ENCODE measurements at regions not wholly inside any gene's neighbourhood (a gene's known extent, or its start where the extent isn't known, plus 50 kb on each side); places are given as distances from the start of the nearest gene placed in this dataset.

GRCh38 chr16:73886426-73886825 is 410.2 kb upstream of the PSMD7 start:
- H3K4me3 ChIP-seq (ENCODE audit: low read depth, low read length), result no peak overlapping the region
- no peak for TF ChIP-seq CTCF (IDR thresholded peaks at IDR 0.05; ENCODE audit: low read depth, low read length)

GRCh38 chr16:73885319-73885718 is 411.3 kb upstream of the PSMD7 start:
- H3K4me3 ChIP-seq (ENCODE audit: low read depth, low read length), result no peak overlapping the region
- no peak for TF ChIP-seq CTCF (IDR thresholded peaks at IDR 0.05; ENCODE audit: low read depth, low read length)

- no peak for TF ChIP-seq CTCF (IDR thresholded peaks at IDR 0.05; ENCODE audit: low read depth, low read length)
- H3K4me3 ChIP-seq (ENCODE audit: low read depth, low read length), result no peak overlapping the region
These were observed 412.8 kb upstream of the PSMD7 start for GRCh38 chr16:73883841-73884240.

- no peak overlapping the region for H3K4me3 ChIP-seq (ENCODE audit: low read depth, low read length)
- no peak for TF ChIP-seq CTCF (IDR thresholded peaks at IDR 0.05; ENCODE audit: low read depth, low read length)
These were observed 413.5 kb upstream of the PSMD7 start for GRCh38 chr16:73883126-73883525.

GRCh38 chr16:73882651-73883050 is 414.0 kb upstream of the PSMD7 start:
- H3K4me3 ChIP-seq (ENCODE audit: low read depth, low read length), result no peak overlapping the region
- no peak for TF ChIP-seq CTCF (IDR thresholded peaks at IDR 0.05; ENCODE audit: low read depth, low read length)

- H3K4me3 ChIP-seq (ENCODE audit: low read depth, low read length), result no peak overlapping the region
- no peak for TF ChIP-seq CTCF (IDR thresholded peaks at IDR 0.05; ENCODE audit: low read depth, low read length)
These were observed 414.6 kb upstream of the PSMD7 start for GRCh38 chr16:73882033-73882432.

- H3K4me3 ChIP-seq (ENCODE audit: low read depth, low read length), result no peak overlapping the region
- no peak for TF ChIP-seq CTCF (IDR thresholded peaks at IDR 0.05; ENCODE audit: low read depth, low read length)
These were observed 417.0 kb upstream of the PSMD7 start for GRCh38 chr16:73879621-73880020.

All from WI38 (cell line).